ENCODE measurements at regions not wholly inside any gene's neighbourhood (a gene's known extent, or its start where the extent isn't known, plus 50 kb on each side); places are given as distances from the start of the nearest gene placed in this dataset.
A peak's percentile ranks its signal among the peaks of the same experiment; 100 is the strongest.

DNA sequence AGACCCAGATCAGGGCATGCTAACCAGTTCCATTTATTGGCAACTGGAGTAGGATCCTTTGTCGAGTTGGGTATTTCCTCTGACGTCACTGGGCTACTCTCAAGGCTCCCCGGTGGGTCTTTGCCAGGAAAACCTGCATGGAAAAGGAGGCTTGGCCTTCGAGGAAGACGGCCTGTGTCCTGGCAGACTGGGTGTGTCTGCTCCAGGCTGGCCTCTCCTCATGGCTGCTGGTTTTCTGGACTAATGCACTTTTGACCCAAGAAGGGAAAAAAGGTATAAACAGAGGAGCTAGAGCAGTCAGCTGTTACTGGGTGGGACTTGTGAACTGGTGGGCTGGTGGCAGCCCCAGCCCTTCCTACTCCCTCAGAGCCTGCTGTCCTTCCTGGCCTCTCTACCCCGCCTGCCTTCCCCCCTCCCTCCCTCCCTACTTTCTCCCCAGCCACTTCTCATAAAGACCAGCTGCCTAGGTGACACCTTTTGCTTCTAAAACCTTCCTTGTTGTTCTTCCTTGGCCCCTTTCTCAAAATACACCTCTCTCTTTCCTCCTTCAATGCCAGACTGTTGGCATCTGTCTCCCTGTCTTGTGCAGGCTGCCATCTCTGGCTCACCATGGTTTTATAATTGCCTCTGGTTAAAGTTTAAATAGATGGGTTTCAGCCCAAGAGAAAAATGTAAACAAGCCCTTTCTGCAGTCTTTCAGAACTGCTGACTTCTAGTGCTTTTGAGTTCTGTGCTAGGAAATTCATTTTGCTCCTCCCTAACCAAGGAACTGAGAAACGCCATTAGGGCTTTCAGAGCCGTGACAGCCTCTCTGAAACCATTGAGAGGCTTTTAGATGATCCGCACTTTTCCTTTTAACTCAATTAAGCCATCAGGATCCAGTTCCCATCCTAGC is 101.8 kb upstream of the MKLN1 start:
- Histone ChIP-seq H3K4me3 (no peak overlapping the region), H3K27me3 (no peaks in the 10 kb centered on the region), H3K36me3 (no peaks in the 10 kb centered on the region), H3K9me3 (no peaks in the 10 kb centered on the region), H3K4me1 (peaks cover 10 to 20% (median 18%) of the 10 kb centered on the region in 4 donors), H3K27ac (replicated peaks in 1 of 4) (peak overlapping the region; percentile 61 to 73 (median 69))
- WGBS = 44% methylated on average over 7 of the region's 9 CpGs
- intact Hi-C loops (cut with DNase I) = no loop called here
- TF ChIP-seq, protein P1, sequence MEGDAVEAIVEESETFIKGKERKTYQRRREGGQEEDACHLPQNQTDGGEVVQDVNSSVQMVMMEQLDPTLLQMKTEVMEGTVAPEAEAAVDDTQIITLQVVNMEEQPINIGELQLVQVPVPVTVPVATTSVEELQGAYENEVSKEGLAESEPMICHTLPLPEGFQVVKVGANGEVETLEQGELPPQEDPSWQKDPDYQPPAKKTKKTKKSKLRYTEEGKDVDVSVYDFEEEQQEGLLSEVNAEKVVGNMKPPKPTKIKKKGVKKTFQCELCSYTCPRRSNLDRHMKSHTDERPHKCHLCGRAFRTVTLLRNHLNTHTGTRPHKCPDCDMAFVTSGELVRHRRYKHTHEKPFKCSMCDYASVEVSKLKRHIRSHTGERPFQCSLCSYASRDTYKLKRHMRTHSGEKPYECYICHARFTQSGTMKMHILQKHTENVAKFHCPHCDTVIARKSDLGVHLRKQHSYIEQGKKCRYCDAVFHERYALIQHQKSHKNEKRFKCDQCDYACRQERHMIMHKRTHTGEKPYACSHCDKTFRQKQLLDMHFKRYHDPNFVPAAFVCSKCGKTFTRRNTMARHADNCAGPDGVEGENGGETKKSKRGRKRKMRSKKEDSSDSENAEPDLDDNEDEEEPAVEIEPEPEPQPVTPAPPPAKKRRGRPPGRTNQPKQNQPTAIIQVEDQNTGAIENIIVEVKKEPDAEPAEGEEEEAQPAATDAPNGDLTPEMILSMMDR (IDR thresholded peaks at IDR 0.05) = no peak
- peak; percentile 55 for TF ChIP-seq EP300 (IDR thresholded peaks at IDR 0.05)
- TF ChIP-seq POLR2A (IDR thresholded peaks at IDR 0.05; ENCODE audit: low read depth) = no peak
- peak; percentile 42 to 56 for TF ChIP-seq POLR2AphosphoS5 (IDR thresholded peaks at IDR 0.05)
- DNase-seq (ENCODE audit: extremely low spot score) = peak; percentile 74

DNA sequence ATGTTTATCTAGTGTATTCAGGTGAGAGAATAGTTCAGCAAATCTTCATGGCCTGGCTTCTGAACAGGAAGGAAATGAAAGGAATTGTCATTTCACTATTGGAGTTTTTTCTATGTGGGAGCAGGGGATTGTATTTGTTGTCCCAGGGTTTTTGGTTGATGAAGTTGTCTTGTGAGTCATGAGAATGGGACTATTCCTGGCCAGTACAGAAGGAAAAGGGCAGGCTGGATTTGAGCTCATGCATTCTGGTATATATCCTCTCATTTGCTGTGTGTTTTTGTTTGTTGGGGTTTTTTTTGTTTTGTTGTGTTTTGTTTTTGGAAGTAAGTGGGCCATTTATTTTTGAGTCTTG is 101.2 kb upstream of the MKLN1 start:
- peak; percentile 37 for DNase-seq (ENCODE audit: extremely low spot score)
- Histone ChIP-seq H3K36me3 (no peaks in the 10 kb centered on the region), H3K27me3 (no peaks in the 10 kb centered on the region), H3K4me3 (no peak overlapping the region), H3K9me3 (no peaks in the 10 kb centered on the region), H3K27ac (replicated peaks in 1 of 4) (peak overlapping the region; percentile 61 to 73 (median 69)), H3K4me1 (peaks cover 10 to 20% (median 18%) of the 10 kb centered on the region in 4 donors)
- TF ChIP-seq POLR2A (IDR thresholded peaks at IDR 0.05; ENCODE audit: low read depth) = no peak
- TF ChIP-seq, protein P1 (IDR thresholded peaks at IDR 0.05) = no peak
- no peak for TF ChIP-seq EP300 (IDR thresholded peaks at IDR 0.05)
- TF ChIP-seq POLR2AphosphoS5 (IDR thresholded peaks at IDR 0.05) = no peak
- intact Hi-C loops (cut with DNase I) = no loop called here

DNA sequence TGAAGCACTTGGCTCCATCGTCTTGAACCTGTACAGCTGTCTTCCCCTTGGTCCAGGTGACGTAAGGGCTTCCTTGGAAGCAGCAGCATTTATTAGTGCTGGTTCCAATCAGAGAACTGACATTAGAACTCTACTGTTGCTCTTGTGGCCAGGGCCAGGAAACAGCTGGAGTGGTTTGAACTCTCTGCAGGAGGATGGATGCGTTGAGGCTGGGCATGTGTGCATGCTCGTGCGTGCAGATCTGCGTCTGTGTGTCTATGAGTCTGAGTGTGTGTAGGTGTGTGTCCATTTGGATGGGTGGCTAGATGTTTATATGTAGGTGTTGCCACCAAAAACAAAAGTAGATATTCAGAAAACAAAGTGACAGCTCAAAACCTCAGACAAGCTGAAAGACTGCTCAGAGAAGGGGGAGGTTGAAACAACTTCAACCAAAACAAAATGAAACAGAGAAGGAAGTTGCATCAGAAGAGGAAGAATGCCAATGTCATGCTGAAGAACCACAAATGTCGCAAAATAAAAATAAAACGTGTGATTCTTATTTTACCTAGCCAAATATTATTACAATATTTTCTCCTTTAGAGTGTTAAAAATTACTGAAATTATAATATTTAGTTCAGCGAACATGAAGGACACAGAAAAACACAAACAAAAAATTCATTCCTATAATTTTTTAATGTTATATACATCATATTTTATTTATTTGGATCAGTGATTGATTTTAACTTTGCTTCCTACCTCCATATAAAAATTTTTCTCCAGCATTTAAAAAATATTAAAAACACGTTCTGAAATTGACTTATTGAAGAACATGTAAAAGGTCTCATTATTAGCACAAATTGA is 96.1 kb upstream of the MKLN1 start:
- H3K27ac ChIP-seq (replicated peaks in 1 of 4) = peak overlapping the region; percentile 9 to 55 (median 34)
- intact Hi-C loops (cut with DNase I) = no loop called here

DNA sequence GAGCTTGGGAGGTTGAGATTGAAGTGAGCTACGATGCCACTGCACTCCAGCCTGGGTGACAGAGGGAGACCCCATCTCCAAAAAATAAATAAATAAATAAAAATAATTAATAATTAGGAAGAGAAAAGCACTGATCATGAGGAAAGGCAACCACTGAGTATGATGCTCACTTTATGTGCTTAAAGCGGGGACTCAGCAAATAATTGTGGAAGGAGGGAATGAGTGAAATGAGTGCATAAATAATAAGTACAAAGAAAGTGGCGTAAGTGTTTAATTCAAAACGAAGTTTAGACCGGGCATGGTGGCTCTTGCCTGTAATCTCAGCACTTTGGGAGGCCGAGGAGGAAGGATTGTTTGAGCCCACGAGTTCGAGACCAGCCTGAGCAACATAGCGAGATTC is 94.9 kb upstream of the MKLN1 start:
- 92% methylated on average over 9 of the region's 9 CpGs for WGBS
- H3K4me3 ChIP-seq = no peak overlapping the region

More for the DNA sequence above, 96.1 kb upstream of the MKLN1 start:
- no peak for DNase-seq (ENCODE audit: extremely low spot score)
- no peaks in the 10 kb centered on the region for H3K9me3 ChIP-seq
- H3K36me3 ChIP-seq = no peaks in the 10 kb centered on the region
- no peak overlapping the region for H3K4me3 ChIP-seq
- peaks cover under 1 to 17% (median 8%) of the 10 kb centered on the region in 4 donors for H3K4me1 ChIP-seq
- WGBS = 75% methylated on average over 10 of the region's 10 CpGs
- H3K27me3 ChIP-seq = no peaks in the 10 kb centered on the region
- TF ChIP-seq POLR2AphosphoS5 (IDR thresholded peaks at IDR 0.05) (peak; percentile 14 to 23), POLR2A (IDR thresholded peaks at IDR 0.05; ENCODE audit: low read depth) (no peak), EP300 (IDR thresholded peaks at IDR 0.05) (no peak)
- TF ChIP-seq, protein P1 (IDR thresholded peaks at IDR 0.05) = no peak

More for the DNA sequence above, 94.9 kb upstream of the MKLN1 start:
- no peak overlapping the region for H3K27ac ChIP-seq (replicated peaks in 1 of 4)
- TF ChIP-seq, protein P1 (IDR thresholded peaks at IDR 0.05) = no peak
- TF ChIP-seq EP300 (IDR thresholded peaks at IDR 0.05) (no peak), POLR2AphosphoS5 (IDR thresholded peaks at IDR 0.05) (no peak), POLR2A (IDR thresholded peaks at IDR 0.05; ENCODE audit: low read depth) (no peak)
- DNase-seq (ENCODE audit: extremely low spot score) = no peak
- no peaks in the 10 kb centered on the region for H3K27me3 ChIP-seq
- peaks cover 0 to 17% (median 6%) of the 10 kb centered on the region in 4 donors for H3K4me1 ChIP-seq
- intact Hi-C loops (cut with DNase I) = no loop called here
- H3K36me3 ChIP-seq = no peaks in the 10 kb centered on the region
- no peaks in the 10 kb centered on the region for H3K9me3 ChIP-seq

Data from esophagus muscularis mucosa (tissue), 4 donors.